ENCODE measurements at regions not wholly inside any gene's neighbourhood (a gene's known extent, or its start where the extent isn't known, plus 50 kb on each side); places are given as distances from the start of the nearest gene placed in this dataset.
A peak's percentile ranks its signal among the peaks of the same experiment; 100 is the strongest.

- H3K27ac ChIP-seq = no peak overlapping the region
- peaks cover 0 to 12% (median 7%) of the 10 kb centered on the region in 3 donors for H3K4me1 ChIP-seq
- no peak overlapping the region for H3K4me3 ChIP-seq
- H3K36me3 ChIP-seq = no peaks in the 10 kb centered on the region
- TF ChIP-seq, protein P1, sequence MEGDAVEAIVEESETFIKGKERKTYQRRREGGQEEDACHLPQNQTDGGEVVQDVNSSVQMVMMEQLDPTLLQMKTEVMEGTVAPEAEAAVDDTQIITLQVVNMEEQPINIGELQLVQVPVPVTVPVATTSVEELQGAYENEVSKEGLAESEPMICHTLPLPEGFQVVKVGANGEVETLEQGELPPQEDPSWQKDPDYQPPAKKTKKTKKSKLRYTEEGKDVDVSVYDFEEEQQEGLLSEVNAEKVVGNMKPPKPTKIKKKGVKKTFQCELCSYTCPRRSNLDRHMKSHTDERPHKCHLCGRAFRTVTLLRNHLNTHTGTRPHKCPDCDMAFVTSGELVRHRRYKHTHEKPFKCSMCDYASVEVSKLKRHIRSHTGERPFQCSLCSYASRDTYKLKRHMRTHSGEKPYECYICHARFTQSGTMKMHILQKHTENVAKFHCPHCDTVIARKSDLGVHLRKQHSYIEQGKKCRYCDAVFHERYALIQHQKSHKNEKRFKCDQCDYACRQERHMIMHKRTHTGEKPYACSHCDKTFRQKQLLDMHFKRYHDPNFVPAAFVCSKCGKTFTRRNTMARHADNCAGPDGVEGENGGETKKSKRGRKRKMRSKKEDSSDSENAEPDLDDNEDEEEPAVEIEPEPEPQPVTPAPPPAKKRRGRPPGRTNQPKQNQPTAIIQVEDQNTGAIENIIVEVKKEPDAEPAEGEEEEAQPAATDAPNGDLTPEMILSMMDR (IDR thresholded peaks at IDR 0.05) = no peak
- TF ChIP-seq POLR2A (IDR thresholded peaks at IDR 0.05) = no peak
- DNase-seq = no peak
- 75 to 92% methylated on average over 2 of the region's 2 CpGs for WGBS, 2 donors
- H3K9me3 ChIP-seq = no peaks in the 10 kb centered on the region
- H3K27me3 ChIP-seq = no peaks in the 10 kb centered on the region
- intact Hi-C loops (cut with DNase I) = no loop called here
Observed at GRCh38 chr21:28212061-28212460, 780.6 kb downstream of the LTN1 start.

- Histone ChIP-seq H3K9me3 (no peaks in the 10 kb centered on the region), H3K27me3 (no peaks in the 10 kb centered on the region), H3K27ac (peak overlapping the region in 1 of 4 donors; percentile 30), H3K4me1 (peaks cover 0 to 13% (median 0%) of the 10 kb centered on the region in 3 donors), H3K36me3 (no peaks in the 10 kb centered on the region), H3K4me3 (no peak overlapping the region)
- DNase-seq = no peak
- WGBS, 2 donors = 38 to 39% methylated on average over 9 of the region's 9 CpGs
- no peak for TF ChIP-seq POLR2A (IDR thresholded peaks at IDR 0.05)
- TF ChIP-seq, protein P1 (IDR thresholded peaks at IDR 0.05) = no peak
- intact Hi-C loops (cut with DNase I) = no loop called here
Observed at GRCh38 chr21:28207436-28208173, 785.1 kb downstream of the LTN1 start.

DNA sequence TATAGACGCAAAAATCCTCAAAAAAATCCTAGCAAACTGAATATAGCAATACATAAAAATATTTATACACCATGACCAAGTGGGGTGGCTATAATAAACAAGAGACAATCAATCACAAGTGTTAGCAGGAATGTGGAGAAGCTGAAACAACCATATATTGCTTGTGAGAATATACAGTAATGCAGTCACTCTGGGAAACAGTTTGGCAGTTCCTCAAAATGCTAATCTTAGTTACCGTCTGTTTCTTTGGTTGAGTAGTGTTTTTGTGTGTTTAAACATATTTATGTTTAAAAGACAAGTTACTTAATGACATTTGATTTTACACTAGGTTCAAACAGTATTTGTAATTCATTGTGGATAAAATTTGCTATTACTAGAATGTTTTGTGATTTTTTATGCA is 792.0 kb downstream of the LTN1 start:
- Histone ChIP-seq H3K4me3 (no peak overlapping the region), H3K4me1 (no peaks in the 10 kb centered on the region), H3K36me3 (no peaks in the 10 kb centered on the region), H3K27ac (no peak overlapping the region), H3K9me3 (no peaks in the 10 kb centered on the region), H3K27me3 (no peaks in the 10 kb centered on the region)
- TF ChIP-seq POLR2A (IDR thresholded peaks at IDR 0.05) = no peak
- TF ChIP-seq, protein P1 (IDR thresholded peaks at IDR 0.05) = no peak
- no peak for DNase-seq
- WGBS, 2 donors = 54 to 56% methylated on average over 2 of the region's 2 CpGs
- intact Hi-C loops (cut with DNase I) = no loop called here

DNA sequence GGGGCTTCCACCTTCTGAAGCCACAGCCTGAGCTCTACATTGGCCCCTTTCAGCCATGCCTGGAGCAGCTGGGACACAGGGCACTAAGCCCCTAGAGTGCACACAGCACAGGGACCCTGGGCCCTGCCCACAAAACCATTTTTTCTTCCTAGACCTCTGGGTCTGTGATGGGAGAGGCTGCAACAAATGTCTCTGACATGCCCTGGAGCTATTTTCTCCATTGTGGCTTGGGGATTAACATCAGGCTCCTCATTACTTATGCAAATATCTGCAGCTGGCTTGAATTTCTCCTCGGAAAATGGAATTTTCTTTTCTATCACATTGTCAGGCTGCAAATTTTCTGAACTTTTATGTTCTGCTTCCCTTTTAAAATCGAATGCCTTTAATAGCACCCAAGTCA is 795.7 kb downstream of the LTN1 start:
- Histone ChIP-seq H3K36me3 (no peaks in the 10 kb centered on the region), H3K4me3 (no peak overlapping the region), H3K27me3 (no peaks in the 10 kb centered on the region), H3K9me3 (no peaks in the 10 kb centered on the region), H3K4me1 (no peaks in the 10 kb centered on the region), H3K27ac (no peak overlapping the region)
- 51 to 54% methylated on average over 2 of the region's 2 CpGs for WGBS, 2 donors
- DNase-seq = no peak
- intact Hi-C loops (cut with DNase I) = no loop called here
- TF ChIP-seq, protein P1 (IDR thresholded peaks at IDR 0.05) = no peak

DNA sequence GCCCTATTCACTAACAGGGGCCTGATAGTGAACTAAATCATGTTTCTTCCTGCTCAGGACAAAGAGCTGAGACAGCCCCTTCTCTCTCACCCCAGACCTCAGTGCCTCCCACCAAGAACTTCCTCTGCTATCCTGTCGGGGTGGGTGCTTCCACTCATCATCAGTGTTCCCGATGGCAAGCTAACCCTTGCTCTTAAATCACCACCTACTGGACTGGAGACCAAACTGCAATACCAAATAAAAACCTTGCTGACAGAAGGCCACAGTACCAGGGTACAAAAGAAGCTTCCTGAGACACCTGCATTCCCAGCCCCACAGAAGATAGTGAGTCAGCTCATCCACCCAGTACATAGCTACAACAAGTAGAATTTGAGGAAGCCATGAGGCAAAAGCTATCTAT is 799.5 kb downstream of the LTN1 start:
- H3K36me3 ChIP-seq = no peaks in the 10 kb centered on the region
- TF ChIP-seq POLR2A (IDR thresholded peaks at IDR 0.05) = no peak
- TF ChIP-seq, protein P1 (IDR thresholded peaks at IDR 0.05) = peak in 1 of 6 experiments; percentile 21
- H3K27ac ChIP-seq = no peak overlapping the region
- no peaks in the 10 kb centered on the region for H3K4me1 ChIP-seq
- intact Hi-C loops (cut with DNase I) = no loop called here
- no peaks in the 10 kb centered on the region for H3K27me3 ChIP-seq
- whole genome bisulfite sequencing, 2 donors = 28 to 40% methylated on average over 2 of the region's 2 CpGs
- no peaks in the 10 kb centered on the region for H3K9me3 ChIP-seq
- H3K4me3 ChIP-seq = no peak overlapping the region
- DNase-seq = no peak
